ENCODE measurements at regions not wholly inside any gene's neighbourhood (a gene's known extent, or its start where the extent isn't known, plus 50 kb on each side); places are given as distances from the start of the nearest gene placed in this dataset.

DNA sequence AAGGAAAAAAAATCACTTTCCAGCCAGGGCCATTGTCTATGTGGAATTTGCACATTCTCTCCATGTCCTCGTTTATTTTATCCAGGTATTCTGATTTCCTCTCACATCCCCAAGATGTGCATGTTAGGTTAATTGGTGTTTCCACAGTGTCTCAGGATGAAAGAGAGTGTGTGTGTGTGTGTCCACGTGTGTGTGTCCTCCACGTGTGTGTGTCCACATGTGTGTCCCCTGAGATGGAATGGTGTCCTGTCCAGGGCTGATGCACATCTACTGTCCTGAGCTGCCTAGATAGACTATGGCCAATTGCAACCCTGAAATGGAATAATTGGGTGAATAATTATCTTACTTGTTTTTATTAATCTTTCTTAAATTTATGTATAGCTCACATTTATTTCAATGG is 2436.5 kb downstream of the PCDH9 start:
- no peak for TF ChIP-seq FOXA1 (IDR thresholded peaks at IDR 0.05)
- no peak for TF ChIP-seq ZNF384 (IDR thresholded peaks at IDR 0.05)
- TF ChIP-seq, protein P1, sequence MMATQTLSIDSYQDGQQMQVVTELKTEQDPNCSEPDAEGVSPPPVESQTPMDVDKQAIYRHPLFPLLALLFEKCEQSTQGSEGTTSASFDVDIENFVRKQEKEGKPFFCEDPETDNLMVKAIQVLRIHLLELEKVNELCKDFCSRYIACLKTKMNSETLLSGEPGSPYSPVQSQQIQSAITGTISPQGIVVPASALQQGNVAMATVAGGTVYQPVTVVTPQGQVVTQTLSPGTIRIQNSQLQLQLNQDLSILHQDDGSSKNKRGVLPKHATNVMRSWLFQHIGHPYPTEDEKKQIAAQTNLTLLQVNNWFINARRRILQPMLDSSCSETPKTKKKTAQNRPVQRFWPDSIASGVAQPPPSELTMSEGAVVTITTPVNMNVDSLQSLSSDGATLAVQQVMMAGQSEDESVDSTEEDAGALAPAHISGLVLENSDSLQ (IDR thresholded peaks at IDR 0.05): no peak
- TF ChIP-seq ELF4 (IDR thresholded peaks at IDR 0.05): no peak
- TF ChIP-seq CTBP1 (IDR thresholded peaks at IDR 0.05; ENCODE audit: borderline replicate concordance): no peak
- TF ChIP-seq BHLHE40 (IDR thresholded peaks at IDR 0.05; ENCODE audit: borderline replicate concordance): no peak
- no peak for TF ChIP-seq FOXM1 (IDR thresholded peaks at IDR 0.05; ENCODE audit: borderline replicate concordance)
- no peak for TF ChIP-seq L3MBTL2 (conservative IDR thresholded peaks at IDR 0.05)
- no peak for TF ChIP-seq ARNT (IDR thresholded peaks at IDR 0.05)
- no peak for TF ChIP-seq HDGF (IDR thresholded peaks at IDR 0.05; ENCODE audit: borderline replicate concordance)
- no peak for TF ChIP-seq NFRKB (IDR thresholded peaks at IDR 0.05)
- TF ChIP-seq SP1 (IDR thresholded peaks at IDR 0.05): no peak

Data from HEK293T (cell line).